Astrocyte of the spinal cord (primary cell): ENCODE measurements at regions not wholly inside any gene's neighbourhood (a gene's known extent, or its start where the extent isn't known, plus 50 kb on each side); places are given as distances from the start of the nearest gene placed in this dataset.

Source experiments
- DNase-seq: peaks from one replicate; pipeline ENCODE4 v3.0.0; 2011; ENCODE audit warnings: low read depth, low spot score
- H3K4me3 ChIP-seq: 2 replicates; pipeline ENCODE4 v1.5.1; 2011; ENCODE audit warnings: low read depth, mild to moderate bottlenecking, low read length, moderate library complexity
- in situ Hi-C: cut with HindIII; loops from 2 replicates; pipeline ENCODE4 v1.10.0; 2017; ENCODE audit warnings: low sequenced_read_pairs
- TF ChIP-seq, protein P1 (sequence below): IDR thresholded peaks from 2 replicates; pipeline ENCODE4 v1.5.1; 2012; ENCODE audit warnings: low read depth, mild to moderate bottlenecking, low read length, inconsistent platforms

DNA sequence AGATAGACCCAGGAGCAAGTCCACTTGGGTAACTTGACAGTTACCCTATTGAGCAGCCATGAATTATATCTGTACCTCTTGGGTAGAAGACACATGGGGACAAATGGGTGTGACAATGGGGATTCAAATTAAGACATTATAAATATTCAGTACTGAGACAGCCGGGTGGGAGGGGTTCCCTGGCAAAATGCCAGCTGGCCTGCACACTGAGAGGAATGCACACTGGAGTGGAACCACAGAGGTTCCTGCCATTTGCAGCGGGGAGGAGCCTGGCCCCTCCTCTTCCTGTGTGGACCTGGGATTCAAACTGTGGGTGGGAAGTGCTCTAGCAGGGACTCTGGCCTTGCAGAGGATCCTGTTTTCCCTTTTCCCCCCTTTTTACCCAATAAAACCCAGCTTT is 118.7 kb upstream of the CDKN3 start:
- H3K4me3 ChIP-seq = no peak overlapping the region
- in situ Hi-C loops = no loop called here
- DNase-seq = no peak
- TF ChIP-seq, protein P1, sequence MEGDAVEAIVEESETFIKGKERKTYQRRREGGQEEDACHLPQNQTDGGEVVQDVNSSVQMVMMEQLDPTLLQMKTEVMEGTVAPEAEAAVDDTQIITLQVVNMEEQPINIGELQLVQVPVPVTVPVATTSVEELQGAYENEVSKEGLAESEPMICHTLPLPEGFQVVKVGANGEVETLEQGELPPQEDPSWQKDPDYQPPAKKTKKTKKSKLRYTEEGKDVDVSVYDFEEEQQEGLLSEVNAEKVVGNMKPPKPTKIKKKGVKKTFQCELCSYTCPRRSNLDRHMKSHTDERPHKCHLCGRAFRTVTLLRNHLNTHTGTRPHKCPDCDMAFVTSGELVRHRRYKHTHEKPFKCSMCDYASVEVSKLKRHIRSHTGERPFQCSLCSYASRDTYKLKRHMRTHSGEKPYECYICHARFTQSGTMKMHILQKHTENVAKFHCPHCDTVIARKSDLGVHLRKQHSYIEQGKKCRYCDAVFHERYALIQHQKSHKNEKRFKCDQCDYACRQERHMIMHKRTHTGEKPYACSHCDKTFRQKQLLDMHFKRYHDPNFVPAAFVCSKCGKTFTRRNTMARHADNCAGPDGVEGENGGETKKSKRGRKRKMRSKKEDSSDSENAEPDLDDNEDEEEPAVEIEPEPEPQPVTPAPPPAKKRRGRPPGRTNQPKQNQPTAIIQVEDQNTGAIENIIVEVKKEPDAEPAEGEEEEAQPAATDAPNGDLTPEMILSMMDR = no peak

DNA sequence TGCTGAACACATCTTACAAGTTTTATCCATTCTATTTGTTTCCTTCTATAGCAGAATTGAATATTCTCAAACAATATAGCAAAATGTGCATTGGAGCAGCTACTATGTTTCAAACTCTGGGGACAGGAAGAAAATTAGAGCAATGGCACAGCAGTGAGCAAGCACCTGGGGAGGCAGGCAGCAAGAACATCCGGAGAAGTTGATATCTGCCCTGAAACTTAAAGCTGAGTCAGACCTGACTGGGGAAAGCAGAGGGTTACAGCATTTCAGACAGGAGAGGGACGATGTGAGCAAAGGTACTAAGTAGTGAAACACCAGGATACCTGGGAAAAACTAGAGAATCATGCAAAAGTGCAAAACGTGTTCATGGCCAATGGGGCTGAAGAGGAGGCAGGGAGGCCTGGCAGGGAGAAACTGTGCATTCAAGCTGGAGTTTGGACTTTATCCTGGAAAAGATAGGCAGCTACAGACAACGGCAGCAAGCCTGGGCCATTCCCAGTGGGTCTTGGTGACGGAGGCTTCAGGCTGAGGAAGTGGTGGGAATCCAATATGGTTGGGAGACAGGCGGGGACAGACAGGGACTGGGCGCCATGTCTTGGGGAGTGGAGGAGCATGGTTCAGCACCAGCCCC is 118.0 kb upstream of the CDKN3 start:
- in situ Hi-C loops = no loop called here
- DNase-seq = no peak
- TF ChIP-seq, protein P1 = no peak
- no peak overlapping the region for H3K4me3 ChIP-seq

DNA sequence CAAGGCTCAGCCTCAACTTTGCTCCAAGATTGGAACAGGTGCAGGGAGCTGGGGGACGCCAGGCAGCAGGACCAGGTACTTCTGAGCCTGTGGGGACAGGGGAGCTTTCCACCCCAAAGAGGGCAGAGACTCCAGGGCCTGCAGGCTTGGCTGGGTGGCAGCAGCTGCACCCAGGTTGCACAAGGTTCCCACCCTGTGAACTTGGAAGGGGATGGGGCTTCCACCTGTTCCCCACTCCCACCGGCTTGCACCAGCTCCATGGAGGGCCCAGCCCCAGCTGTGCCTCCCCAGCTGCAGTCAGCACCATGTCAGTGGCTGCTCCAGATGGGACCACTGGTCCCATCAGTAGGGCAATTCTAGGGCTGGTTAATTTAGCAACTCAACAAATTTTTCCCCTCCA is 114.0 kb upstream of the CDKN3 start:
- H3K4me3 ChIP-seq = no peak overlapping the region
- in situ Hi-C loops = no loop called here
- TF ChIP-seq, protein P1 = no peak

DNA sequence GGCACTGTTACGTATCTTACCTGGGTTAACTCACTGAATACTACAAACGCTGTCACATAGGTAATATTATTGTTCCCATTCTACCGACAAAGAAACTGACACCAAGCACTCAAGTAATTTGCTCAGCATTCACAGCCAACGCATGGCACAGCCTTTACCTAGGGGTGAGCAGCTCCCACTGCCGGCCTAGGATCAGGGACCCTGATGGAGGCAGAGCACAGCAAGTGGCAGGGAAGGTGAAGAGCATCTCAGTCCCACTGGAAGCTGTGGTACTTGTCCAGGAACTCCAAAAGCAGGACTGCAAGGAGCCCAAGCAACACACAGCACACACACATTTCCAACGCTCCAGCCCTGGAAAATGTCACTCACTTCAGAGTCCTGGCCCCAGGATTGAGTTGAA is 111.8 kb upstream of the CDKN3 start:
- TF ChIP-seq, protein P1 = no peak
- no peak overlapping the region for H3K4me3 ChIP-seq
- no peak for DNase-seq
- in situ Hi-C loops = no loop called here

More for the DNA sequence above, 114.0 kb upstream of the CDKN3 start:
- DNase-seq = no peak

DNA sequence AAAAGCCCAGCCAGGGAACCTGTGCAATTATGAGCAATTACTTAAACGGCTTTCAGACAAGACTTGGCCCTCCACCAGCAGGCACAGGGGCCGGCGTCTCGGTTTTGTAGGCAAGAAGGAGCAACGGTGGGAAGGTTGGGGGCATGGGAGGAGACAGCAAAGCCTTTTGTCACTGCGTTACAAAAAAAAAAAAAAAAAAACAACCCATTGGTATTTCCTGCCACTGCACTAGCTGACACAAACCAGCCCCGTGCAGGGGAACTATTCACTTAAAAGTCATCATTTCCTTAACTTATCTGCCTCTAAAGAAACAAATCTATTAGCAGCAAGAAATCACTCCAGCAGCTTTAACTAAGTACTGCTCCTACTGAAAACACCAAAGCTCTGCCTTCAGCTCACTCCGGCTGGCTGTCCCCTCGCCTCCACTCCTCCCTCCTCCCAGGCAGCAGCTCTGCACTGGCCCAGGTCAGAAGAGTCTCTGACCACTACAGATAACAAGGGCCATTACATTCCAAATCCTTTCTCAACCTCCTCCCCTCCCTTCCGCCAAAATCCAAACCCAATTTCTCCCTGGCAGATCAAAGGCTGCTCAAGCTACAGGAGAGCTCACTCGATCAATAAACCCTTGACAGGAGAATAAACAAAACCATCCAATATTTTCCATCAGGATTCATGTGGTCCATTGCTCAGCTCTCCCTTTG is 105.2 kb upstream of the CDKN3 start:
- TF ChIP-seq, protein P1 = no peak
- peak; percentile 29 for DNase-seq
- in situ Hi-C loops = no loop called here
- H3K4me3 ChIP-seq = no peak overlapping the region

DNA sequence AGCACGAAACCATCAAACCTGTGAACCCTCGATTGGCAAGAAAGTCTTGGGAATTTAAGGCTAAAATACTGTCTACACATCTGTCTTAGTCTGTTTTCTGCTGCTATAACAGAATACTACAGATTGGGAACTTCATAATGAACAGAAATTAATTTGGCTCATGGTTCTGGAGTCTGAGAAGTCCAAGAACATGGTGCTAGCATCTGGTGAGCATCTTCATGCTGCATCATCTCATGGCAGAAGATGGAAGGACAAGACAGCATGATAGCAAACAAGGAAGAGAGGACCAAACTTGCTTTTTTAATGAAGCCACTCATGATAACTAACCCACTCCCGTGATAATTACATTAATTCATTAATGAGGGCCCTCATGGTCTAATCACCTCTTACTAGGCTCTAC is 102.0 kb upstream of the CDKN3 start:
- DNase-seq = no peak
- in situ Hi-C loops = no loop called here
- H3K4me3 ChIP-seq = no peak overlapping the region
- TF ChIP-seq, protein P1 = no peak
